Liver (tissue), 8 donors: ENCODE measurements at regions not wholly inside any gene's neighbourhood (a gene's known extent, or its start where the extent isn't known, plus 50 kb on each side); places are given as distances from the start of the nearest gene placed in this dataset.
"Not testable (repeated sequence)": the region's sequence is repeated elsewhere in the genome, so short reads cannot be mapped to it uniquely, and the experiment has no call there.

Experiments
- DNase-seq: peaks from one replicate; pipeline ENCODE4 v3.0.0-alpha.2; 2017; ENCODE audit warnings: low spot score
- H3K27ac ChIP-seq, 2 donors: one replicate each; pipeline ENCODE4 v1.7.0; 2013; ENCODE audit warnings: inconsistent platforms in 2 of 2, low read length in 2 of 2, control low read depth in 1 of 2, low read depth in 1 of 2, mild to moderate bottlenecking in 1 of 2
- H3K27me3 ChIP-seq, 4 donors: one replicate each; pipeline versions ENCODE4 v1.6.1 to v1.7.0; 2013; ENCODE audit warnings: low read length in 3 of 4, inconsistent platforms in 1 of 4, mild to moderate bottlenecking in 1 of 4, moderate library complexity in 1 of 4; ENCODE audit not compliant: control insufficient read depth in 4 of 4, insufficient read depth in 4 of 4
- H3K36me3 ChIP-seq, 4 donors: one replicate each; pipeline versions ENCODE4 v1.6.1 to v1.7.0; 2013; ENCODE audit warnings: low read length in 3 of 4, mild to moderate bottlenecking in 3 of 4, low read depth in 1 of 4, moderate library complexity in 1 of 4; ENCODE audit not compliant: control insufficient read depth in 4 of 4, insufficient read depth in 3 of 4
- H3K4me1 ChIP-seq, 4 donors: one replicate each; pipeline versions ENCODE4 v1.6.1 to v1.7.0; 2013; ENCODE audit warnings: low read length in 3 of 4, mild to moderate bottlenecking in 3 of 4, moderate library complexity in 1 of 4; ENCODE audit not compliant: control insufficient read depth in 4 of 4, insufficient read depth in 4 of 4
- H3K4me3 ChIP-seq, 3 donors: one replicate each; pipeline versions ENCODE4 v1.6.1 to v1.7.0; 2013; ENCODE audit warnings: low read length in 3 of 3, control low read depth in 1 of 3, low read depth in 1 of 3, mild to moderate bottlenecking in 1 of 3
- H3K9ac ChIP-seq, 2 donors: one replicate each; pipeline ENCODE4 v1.7.0; 2013; ENCODE audit warnings: low read length in 2 of 2, mild to moderate bottlenecking in 2 of 2, moderate library complexity in 2 of 2, control low read depth in 1 of 2, low read depth in 1 of 2
- H3K9me3 ChIP-seq, 4 donors: one replicate each; pipeline versions ENCODE4 v1.6.1 to v1.7.0; 2013; ENCODE audit warnings: low read length in 3 of 4; ENCODE audit not compliant: control insufficient read depth in 4 of 4
- CTCF ChIP-seq: fragments of 150-350 bp; IDR thresholded peaks from 2 replicates; pipeline ENCODE4 v1.5.1; 2017; ENCODE audit warnings: improper control_type of control experiment, low read depth, low read length; ENCODE audit not compliant: missing input control
- EGR1 ChIP-seq, 2 donors: IDR thresholded peaks; 2 replicates each; pipeline ENCODE4 v1.6.1; 2016 to 2018; ENCODE audit warnings: antibody characterized with exemption in 2 of 2, low read depth in 2 of 2
- FOXA1 ChIP-seq: IDR thresholded peaks from 2 replicates; pipeline ENCODE4 v1.6.1; 2016; ENCODE audit warnings: antibody characterized with exemption
- FOXA2 ChIP-seq: IDR thresholded peaks from 2 replicates; pipeline ENCODE4 v1.6.1; 2016; ENCODE audit warnings: antibody characterized with exemption
- GABPA ChIP-seq, 2 donors: IDR thresholded peaks in 1 of 2; conservative IDR thresholded peaks in 1 of 2; 2 replicates each; pipeline ENCODE4 v1.6.1; 2016; ENCODE audit warnings: antibody characterized with exemption in 2 of 2, mild to moderate bottlenecking in 1 of 2, moderate library complexity in 1 of 2
- HNF4G ChIP-seq: IDR thresholded peaks from 2 replicates; pipeline ENCODE4 v1.6.1; 2016; ENCODE audit warnings: antibody characterized with exemption
- JUND ChIP-seq, 2 donors: IDR thresholded peaks; 2 replicates each; pipeline ENCODE4 v1.6.1; 2016; ENCODE audit warnings: antibody characterized with exemption in 2 of 2
- NR2F2 ChIP-seq: IDR thresholded peaks from 2 replicates; pipeline ENCODE4 v1.6.1; 2016; ENCODE audit warnings: antibody characterized with exemption
- RAD21 ChIP-seq, 2 donors: IDR thresholded peaks; 2 replicates each; pipeline ENCODE4 v1.6.1; 2016; ENCODE audit warnings: antibody characterized with exemption in 2 of 2, mild to moderate bottlenecking in 2 of 2
- REST ChIP-seq: IDR thresholded peaks from 2 replicates; pipeline ENCODE4 v1.6.1; 2016; ENCODE audit warnings: antibody characterized with exemption, mild to moderate bottlenecking
- RXRA ChIP-seq, 2 donors: IDR thresholded peaks; 2 replicates each; pipeline ENCODE4 v1.6.1; 2017 to 2018; ENCODE audit warnings: antibody characterized with exemption in 2 of 2, mild to moderate bottlenecking in 1 of 2
- SP1 ChIP-seq: IDR thresholded peaks from 2 replicates; pipeline ENCODE4 v1.6.1; 2018; ENCODE audit warnings: antibody characterized with exemption, mild to moderate bottlenecking
- TAF1 ChIP-seq: conservative IDR thresholded peaks from 2 replicates; pipeline ENCODE4 v1.6.1; 2016; ENCODE audit warnings: antibody characterized with exemption, mild to moderate bottlenecking
- YY1 ChIP-seq: IDR thresholded peaks from 2 replicates; pipeline ENCODE4 v1.6.1; 2016; ENCODE audit warnings: antibody characterized with exemption, mild to moderate bottlenecking
- WGBS: extraction: QIAGEN DNeasy Blood & Tissue Kit; methylation state at CpG from one replicate; pipeline ENCODE4 v1.1.7; 2013; 5-methylcytosine and 5-hydroxymethylcytosine counted together
- TF ChIP-seq, protein P1 (sequence below): IDR thresholded peaks from 2 replicates; pipeline ENCODE4 v1.6.1; 2016; ENCODE audit warnings: antibody characterized with exemption
- TF ChIP-seq, protein P2 (sequence below): IDR thresholded peaks from 2 replicates; pipeline ENCODE4 v1.6.1; 2016; ENCODE audit warnings: antibody characterized with exemption
- donor health status: healthy.
- donor health status: healthy.
- donor health status: healthy.
- donor health status: healthy.
- donor health status: healthy.

DNA sequence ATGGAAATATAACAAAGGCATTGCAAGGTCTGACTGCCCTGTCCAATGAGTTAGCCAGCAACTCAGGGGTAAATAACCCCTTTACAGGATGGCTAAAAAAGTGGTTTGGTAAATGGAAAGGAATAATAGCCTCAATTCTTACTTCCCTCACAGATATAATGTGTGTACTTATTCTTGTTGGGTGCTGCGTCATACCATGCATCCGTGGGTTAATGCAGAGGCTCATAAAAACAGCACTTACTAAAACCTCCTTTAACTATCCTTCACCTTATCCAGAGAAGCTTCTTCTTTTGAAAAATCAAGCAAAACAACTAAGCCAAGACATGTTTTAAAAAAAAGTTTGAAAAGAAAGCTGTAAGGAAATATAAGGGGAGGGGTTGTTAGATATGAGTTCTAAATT is 301.0 kb downstream of the PAPSS1 start:
- no peaks in the 10 kb centered on the region for H3K27me3 ChIP-seq
- no peak overlapping the region for H3K9ac ChIP-seq
- no peak for DNase-seq
- TF ChIP-seq TAF1 (no peak), REST (no peak), CTCF (no peak), SP1 (no peak), JUND (IDR thresholded peaks at IDR 0.05) (no peak), RXRA (IDR thresholded peaks at IDR 0.05) (no peak), FOXA1 (no peak), EGR1 (IDR thresholded peaks at IDR 0.05; ENCODE audit: low read depth in 2 of 2) (no peak), GABPA (IDR thresholded peaks at IDR 0.05 in 1 of 2, conservative IDR thresholded peaks at IDR 0.05 in 1 of 2) (no peak), NR2F2 (no peak), HNF4G (no peak), FOXA2 (no peak), RAD21 (IDR thresholded peaks at IDR 0.05) (no peak), YY1 (no peak)
- TF ChIP-seq, protein P1, sequence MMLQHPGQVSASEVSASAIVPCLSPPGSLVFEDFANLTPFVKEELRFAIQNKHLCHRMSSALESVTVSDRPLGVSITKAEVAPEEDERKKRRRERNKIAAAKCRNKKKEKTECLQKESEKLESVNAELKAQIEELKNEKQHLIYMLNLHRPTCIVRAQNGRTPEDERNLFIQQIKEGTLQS, result no peak
- TF ChIP-seq, protein P2, sequence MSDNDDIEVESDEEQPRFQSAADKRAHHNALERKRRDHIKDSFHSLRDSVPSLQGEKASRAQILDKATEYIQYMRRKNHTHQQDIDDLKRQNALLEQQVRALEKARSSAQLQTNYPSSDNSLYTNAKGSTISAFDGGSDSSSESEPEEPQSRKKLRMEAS, result no peak
- no peaks in the 10 kb centered on the region for H3K9me3 ChIP-seq
- 67% methylated on average over 2 of the region's 2 CpGs for WGBS
- no peaks in the 10 kb centered on the region for H3K36me3 ChIP-seq
- H3K27ac ChIP-seq, result no peak overlapping the region
- no peak overlapping the region for H3K4me3 ChIP-seq
- no peaks in the 10 kb centered on the region for H3K4me1 ChIP-seq

DNA sequence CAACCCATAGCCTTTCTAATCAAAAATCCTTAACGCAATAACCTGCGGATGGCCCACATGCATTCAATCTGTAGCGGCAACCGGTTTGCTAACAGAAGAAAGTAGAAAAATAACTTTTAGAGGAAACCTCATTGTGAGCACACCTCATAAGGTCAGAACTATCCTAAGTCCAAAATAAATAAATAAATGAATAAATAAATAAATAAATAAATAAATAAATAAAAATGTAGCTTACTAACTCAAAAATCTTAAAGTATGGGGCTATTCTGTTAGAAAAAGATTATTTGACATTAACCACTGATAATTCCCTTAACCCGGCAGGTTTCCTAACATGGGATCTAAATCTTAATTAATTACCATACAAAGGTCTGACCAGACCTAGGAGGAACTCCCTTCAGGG is 304.5 kb downstream of the PAPSS1 start:
- H3K36me3 ChIP-seq, result not testable (repeated sequence)

DNA sequence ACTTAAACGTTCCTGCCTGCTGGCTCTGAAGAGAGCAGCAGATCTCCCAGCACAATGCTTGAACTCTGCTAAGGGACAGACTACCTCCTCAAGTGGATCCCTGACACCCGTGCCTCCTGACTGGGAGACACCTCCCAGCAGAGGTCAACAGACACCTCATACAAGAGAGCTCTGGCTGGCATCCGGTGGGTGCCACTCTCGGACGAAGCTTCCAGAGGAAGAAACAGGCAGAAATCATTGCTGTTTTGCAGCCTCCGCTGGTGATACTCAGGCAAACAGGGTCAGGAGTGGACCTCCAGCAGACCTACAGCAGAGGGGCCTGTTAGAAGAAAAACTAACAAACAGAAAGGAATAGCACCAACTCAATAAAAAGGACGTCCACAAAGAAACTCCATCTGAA is 310.2 kb downstream of the PAPSS1 start:
- H3K27ac ChIP-seq, H3K36me3 ChIP-seq: not testable (repeated sequence)
- WGBS, result 79% methylated on average over 7 of the region's 7 CpGs

More for the DNA sequence above, 304.5 kb downstream of the PAPSS1 start:
- not testable (repeated sequence) for H3K9me3 ChIP-seq, H3K27me3 ChIP-seq, H3K9ac ChIP-seq, H3K27ac ChIP-seq, H3K4me1 ChIP-seq, H3K4me3 ChIP-seq, DNase-seq
- WGBS, result 93% methylated on average over 5 of the region's 5 CpGs

More for the DNA sequence above, 310.2 kb downstream of the PAPSS1 start:
- H3K27me3 ChIP-seq, H3K9ac ChIP-seq, H3K4me1 ChIP-seq, H3K4me3 ChIP-seq, H3K9me3 ChIP-seq, DNase-seq: not testable (repeated sequence)
